OCI-LY1 (cell line): ENCODE measurements at regions not wholly inside any gene's neighbourhood (a gene's known extent, or its start where the extent isn't known, plus 50 kb on each side); places are given as distances from the start of the nearest gene placed in this dataset.

Experiments used
- H2AFZ ChIP-seq: fragments of 200-600 bp; sonication (generic), shearing (Covaris generic); 2 replicates; pipeline ENCODE4 v1.6.0; 2014; ENCODE audit warnings: antibody characterized with exemption, mild to moderate bottlenecking, low read length
- H3F3A ChIP-seq: fragments of 200-600 bp; sonication (generic), shearing (Covaris generic); 2 replicates; pipeline ENCODE4 v1.6.0; 2014; ENCODE audit warnings: mild to moderate bottlenecking, antibody characterized with exemption, low read length, moderate library complexity; ENCODE audit not compliant: insufficient read depth
- H3K27ac ChIP-seq: fragments of 200-600 bp; sonication (generic); 2 replicates; pipeline ENCODE4 v1.5.1; 2014; ENCODE audit warnings: low read length, mixed run types, mild to moderate bottlenecking, low read depth; ENCODE audit not compliant: poor library complexity, severe bottlenecking
- H3K27me3 ChIP-seq: fragments of 200-600 bp; sonication (generic); 2 replicates; pipeline ENCODE4 v1.6.0; 2014; ENCODE audit warnings: antibody characterized with exemption, mild to moderate bottlenecking, low read length, moderate library complexity; ENCODE audit not compliant: insufficient read depth
- H3K36me3 ChIP-seq: fragments of 200-600 bp; sonication (generic); 2 replicates; pipeline ENCODE4 v1.6.1; 2014; ENCODE audit warnings: mild to moderate bottlenecking, antibody characterized with exemption, low read length, moderate library complexity, mixed read lengths; ENCODE audit not compliant: insufficient read depth
- H3K4me1 ChIP-seq: fragments of 200-600 bp; sonication (generic); 2 replicates; pipeline ENCODE4 v1.5.1; 2014; ENCODE audit warnings: mild to moderate bottlenecking, low read length, moderate library complexity; ENCODE audit not compliant: insufficient read depth, severe bottlenecking
- H3K4me2 ChIP-seq: fragments of 200-600 bp; sonication (generic), shearing (Covaris generic); 2 replicates; pipeline ENCODE4 v1.6.1; 2014; ENCODE audit warnings: low read length
- H3K4me3 ChIP-seq: fragments of 200-600 bp; sonication (generic); 2 replicates; pipeline ENCODE4 v1.5.1; 2014; ENCODE audit warnings: low read length, low read depth, mild to moderate bottlenecking, mixed read lengths; ENCODE audit not compliant: poor library complexity, severe bottlenecking
- H3K79me2 ChIP-seq: fragments of 200-600 bp; shearing (Covaris generic); 2 replicates; pipeline ENCODE4 v1.6.1; 2016; ENCODE audit warnings: mixed run types, low read length, mixed read lengths; ENCODE audit not compliant: insufficient read depth
- H3K9ac ChIP-seq: fragments of 200-600 bp; sonication (generic), shearing (Covaris generic); 2 replicates; pipeline ENCODE4 v1.6.1; 2014; ENCODE audit warnings: mild to moderate bottlenecking, low read length, mixed read lengths
- H3K9me2 ChIP-seq: fragments of 200-600 bp; sonication (generic), shearing (Covaris generic); 2 replicates; pipeline ENCODE4 v1.6.1; 2014; ENCODE audit warnings: low read depth, mild to moderate bottlenecking, low read length, mixed read lengths
- H3K9me3 ChIP-seq: fragments of 200-600 bp; shearing (Covaris generic); 2 replicates; pipeline ENCODE4 v1.6.1; 2014; ENCODE audit warnings: low read length, mixed read lengths
- H4K20me1 ChIP-seq: fragments of 200-600 bp; sonication (generic), shearing (Covaris generic); 2 replicates; pipeline ENCODE4 v1.6.0; 2016; ENCODE audit warnings: mild to moderate bottlenecking, low read length; ENCODE audit not compliant: insufficient read depth
- CTCF ChIP-seq: fragments of 200-600 bp; sonication (generic), shearing (Covaris generic); IDR thresholded peaks from 2 replicates; pipeline ENCODE4 v1.5.1; 2017; ENCODE audit warnings: mild to moderate bottlenecking, antibody characterized with exemption, low read length, moderate library complexity, mixed read lengths
- EZH2 ChIP-seq: fragments of 200-600 bp; sonication (generic), shearing (Covaris generic); IDR thresholded peaks from 2 replicates; pipeline ENCODE4 v1.8.0; 2017; ENCODE audit warnings: borderline replicate concordance, mixed run types, mild to moderate bottlenecking, antibody characterized with exemption, low read length, moderate library complexity, mixed read lengths

GRCh38 chr20:11128721-11129120, 454.9 kb upstream of the JAG1 start:
- Histone ChIP-seq H3K27ac (no peak overlapping the region), H3K9me2 (no peaks in the 10 kb centered on the region), H3K4me3 (no peak overlapping the region), H3K79me2 (no peaks in the 10 kb centered on the region), H3F3A (no peaks in the 10 kb centered on the region), H2AFZ (no peak overlapping the region), H3K4me2 (no peak overlapping the region), H3K36me3 (no peaks in the 10 kb centered on the region), H3K9me3 (no peaks in the 10 kb centered on the region), H3K4me1 (no peaks in the 10 kb centered on the region), H4K20me1 (no peaks in the 10 kb centered on the region), H3K27me3 (no peaks in the 10 kb centered on the region), H3K9ac (no peak overlapping the region)
- TF ChIP-seq EZH2 = no peak
- TF ChIP-seq CTCF = no peak

GRCh38 chr20:11130554-11131166, 456.9 kb upstream of the JAG1 start:
- Histone ChIP-seq H3K9me3 (no peaks in the 10 kb centered on the region), H3K4me1 (no peaks in the 10 kb centered on the region), H3K27ac (no peak overlapping the region), H3K9me2 (no peaks in the 10 kb centered on the region), H3K27me3 (no peaks in the 10 kb centered on the region), H3F3A (no peaks in the 10 kb centered on the region), H3K4me3 (no peak overlapping the region), H3K36me3 (no peaks in the 10 kb centered on the region), H3K79me2 (no peaks in the 10 kb centered on the region), H2AFZ (no peak overlapping the region), H3K9ac (no peak overlapping the region), H3K4me2 (no peak overlapping the region), H4K20me1 (no peaks in the 10 kb centered on the region)
- TF ChIP-seq CTCF = no peak
- no peak for TF ChIP-seq EZH2

- TF ChIP-seq CTCF (no peak), EZH2 (no peak)
- no peaks in the 10 kb centered on the region for H4K20me1 ChIP-seq
- H3K4me2 ChIP-seq = no peak overlapping the region
- H3K4me1 ChIP-seq = no peaks in the 10 kb centered on the region
- H3F3A ChIP-seq = no peaks in the 10 kb centered on the region
- H3K9me3 ChIP-seq = no peaks in the 10 kb centered on the region
- no peak overlapping the region for H3K9ac ChIP-seq
- no peaks in the 10 kb centered on the region for H3K79me2 ChIP-seq
- H3K27me3 ChIP-seq = no peaks in the 10 kb centered on the region
- H3K27ac ChIP-seq = no peak overlapping the region
- no peaks in the 10 kb centered on the region for H3K36me3 ChIP-seq
- H2AFZ ChIP-seq = no peak overlapping the region
- H3K4me3 ChIP-seq = no peak overlapping the region
- no peaks in the 10 kb centered on the region for H3K9me2 ChIP-seq
These were observed 459.1 kb upstream of the JAG1 start for GRCh38 chr20:11132819-11133415.
